Left ventricle myocardium inferior (tissue), 1 donor: ENCODE measurements at regions not wholly inside any gene's neighbourhood (a gene's known extent, or its start where the extent isn't known, plus 50 kb on each side); places are given as distances from the start of the nearest gene placed in this dataset.

ENCODE experiments used
- DNase-seq: peaks from one replicate; pipeline ENCODE4 v3.0.0-alpha.2; 2020
- H3K27ac ChIP-seq: fragments of 200-600 bp; replicated peaks from 2 replicates; pipeline ENCODE4 v1.8.0; 2021
- H3K27me3 ChIP-seq: fragments of 200-600 bp; 2 replicates; pipeline ENCODE4 v1.8.0; 2021; ENCODE audit warnings: low read depth
- H3K36me3 ChIP-seq: fragments of 200-600 bp; 2 replicates; pipeline ENCODE4 v1.8.0; 2021
- H3K4me1 ChIP-seq: fragments of 200-600 bp; 2 replicates; pipeline ENCODE4 v1.8.0; 2021
- H3K4me3 ChIP-seq: fragments of 200-600 bp; 2 replicates; pipeline ENCODE4 v1.8.0; 2021; ENCODE audit warnings: mild to moderate bottlenecking, moderate library complexity
- H3K9me3 ChIP-seq: fragments of 200-600 bp; replicated peaks from 2 replicates; pipeline ENCODE4 v1.8.0; 2021
- intact Hi-C: fragments of 100-400 bp; cut with micrococcal nuclease; formaldehyde crosslinking; loops from one replicate; pipeline ENCODE4 v1.11.0; 2022
- TF ChIP-seq, protein P1 (sequence below): fragments of 200-600 bp; IDR thresholded peaks from 2 replicates; pipeline ENCODE4 v1.8.0; 2021; ENCODE audit warnings: antibody characterized with exemption, mild to moderate bottlenecking, borderline replicate concordance
- donor health status: DM: no; HTN: yes; CAD: no; lungs with severe emphysema.

DNA sequence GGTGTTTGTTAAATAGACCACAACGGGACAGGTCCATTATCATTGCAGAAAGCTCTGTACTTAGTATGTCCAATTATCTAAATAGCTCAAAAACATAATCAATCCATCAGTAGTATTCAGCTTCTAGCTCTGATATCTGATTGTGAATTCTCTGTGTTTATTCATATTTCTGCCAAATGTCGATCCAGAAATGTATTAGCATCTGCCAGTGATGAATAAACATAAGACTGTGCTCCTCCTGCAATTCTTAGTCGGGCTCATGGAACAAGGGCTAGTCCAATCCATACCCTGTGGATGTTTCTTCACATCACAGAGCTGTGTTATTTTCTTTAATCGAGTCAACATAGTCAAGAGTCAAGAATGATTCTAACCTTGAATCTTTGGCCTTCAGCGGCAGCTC lies 1612.1 kb upstream of the WWC1 start:
- no peaks in the 10 kb centered on the region for H3K27me3 ChIP-seq
- intact Hi-C loops = no loop called here

GRCh38 chr5:166695326-166695725 lies 1596.1 kb upstream of the WWC1 start:
- DNase-seq = no peak
- Histone ChIP-seq H3K4me3 (no peak overlapping the region), H3K27ac (no peak overlapping the region), H3K36me3 (no peaks in the 10 kb centered on the region), H3K4me1 (peaks cover 4% of the 10 kb centered on the region), H3K9me3 (no peaks in the 10 kb centered on the region), H3K27me3 (no peaks in the 10 kb centered on the region)
- TF ChIP-seq, protein P1, sequence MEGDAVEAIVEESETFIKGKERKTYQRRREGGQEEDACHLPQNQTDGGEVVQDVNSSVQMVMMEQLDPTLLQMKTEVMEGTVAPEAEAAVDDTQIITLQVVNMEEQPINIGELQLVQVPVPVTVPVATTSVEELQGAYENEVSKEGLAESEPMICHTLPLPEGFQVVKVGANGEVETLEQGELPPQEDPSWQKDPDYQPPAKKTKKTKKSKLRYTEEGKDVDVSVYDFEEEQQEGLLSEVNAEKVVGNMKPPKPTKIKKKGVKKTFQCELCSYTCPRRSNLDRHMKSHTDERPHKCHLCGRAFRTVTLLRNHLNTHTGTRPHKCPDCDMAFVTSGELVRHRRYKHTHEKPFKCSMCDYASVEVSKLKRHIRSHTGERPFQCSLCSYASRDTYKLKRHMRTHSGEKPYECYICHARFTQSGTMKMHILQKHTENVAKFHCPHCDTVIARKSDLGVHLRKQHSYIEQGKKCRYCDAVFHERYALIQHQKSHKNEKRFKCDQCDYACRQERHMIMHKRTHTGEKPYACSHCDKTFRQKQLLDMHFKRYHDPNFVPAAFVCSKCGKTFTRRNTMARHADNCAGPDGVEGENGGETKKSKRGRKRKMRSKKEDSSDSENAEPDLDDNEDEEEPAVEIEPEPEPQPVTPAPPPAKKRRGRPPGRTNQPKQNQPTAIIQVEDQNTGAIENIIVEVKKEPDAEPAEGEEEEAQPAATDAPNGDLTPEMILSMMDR = no peak
- intact Hi-C loops = no loop called here

More for the DNA sequence above, 1612.1 kb upstream of the WWC1 start:
- no peaks in the 10 kb centered on the region for H3K36me3 ChIP-seq
- no peak for DNase-seq
- H3K4me3 ChIP-seq = no peak overlapping the region
- H3K9me3 ChIP-seq = no peaks in the 10 kb centered on the region
- no peaks in the 10 kb centered on the region for H3K4me1 ChIP-seq
- TF ChIP-seq, protein P1 = no peak
- H3K27ac ChIP-seq = no peak overlapping the region

DNA sequence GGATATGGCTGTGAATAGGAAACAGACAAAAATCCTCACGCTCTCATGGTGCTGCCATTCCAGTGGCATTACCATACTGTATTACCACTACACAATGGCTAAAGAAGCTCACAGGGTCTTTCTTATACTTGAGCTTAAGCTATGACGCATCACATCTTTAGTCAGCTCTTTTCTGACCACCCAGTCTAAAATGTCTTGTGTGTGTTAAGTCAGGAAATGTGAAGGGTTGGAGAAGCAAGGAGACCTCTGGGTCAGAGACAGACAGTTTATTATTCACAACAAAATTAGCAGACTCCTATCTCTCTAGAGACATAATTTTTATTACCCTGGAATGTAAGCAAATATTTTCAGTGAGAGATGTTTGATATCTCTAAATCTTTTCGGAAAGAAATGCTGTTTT lies 1583.2 kb upstream of the WWC1 start:
- DNase-seq = no peak
- Histone ChIP-seq H3K4me3 (no peak overlapping the region), H3K9me3 (no peaks in the 10 kb centered on the region), H3K36me3 (no peaks in the 10 kb centered on the region), H3K4me1 (peaks cover 5% of the 10 kb centered on the region), H3K27ac (no peak overlapping the region), H3K27me3 (no peaks in the 10 kb centered on the region)
- TF ChIP-seq, protein P1 = no peak
- intact Hi-C loops = no loop called here

DNA sequence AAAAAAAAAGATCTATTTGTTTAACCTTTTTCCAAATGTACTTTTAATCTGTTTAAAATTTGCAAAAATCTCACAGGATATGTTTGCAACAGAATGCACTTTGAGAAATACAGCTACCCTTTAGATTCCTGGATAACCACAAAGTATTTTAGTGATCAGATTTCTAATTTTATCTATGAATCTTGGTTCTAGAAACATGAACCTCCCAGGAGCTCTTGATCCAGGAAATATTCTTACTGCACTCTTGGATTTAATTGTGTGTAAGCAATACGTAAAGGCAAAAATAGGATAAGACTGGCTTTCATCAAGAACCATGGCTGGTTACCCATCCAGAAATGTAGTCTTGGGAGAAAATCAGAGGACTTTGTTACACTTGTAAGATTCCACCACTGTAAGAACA lies 1581.8 kb upstream of the WWC1 start:
- Histone ChIP-seq H3K27ac (no peak overlapping the region), H3K9me3 (no peaks in the 10 kb centered on the region), H3K4me3 (no peak overlapping the region), H3K4me1 (peaks cover 5% of the 10 kb centered on the region), H3K36me3 (no peaks in the 10 kb centered on the region), H3K27me3 (no peaks in the 10 kb centered on the region)
- no peak for DNase-seq
- TF ChIP-seq, protein P1 = no peak
- intact Hi-C loops = no loop called here

DNA sequence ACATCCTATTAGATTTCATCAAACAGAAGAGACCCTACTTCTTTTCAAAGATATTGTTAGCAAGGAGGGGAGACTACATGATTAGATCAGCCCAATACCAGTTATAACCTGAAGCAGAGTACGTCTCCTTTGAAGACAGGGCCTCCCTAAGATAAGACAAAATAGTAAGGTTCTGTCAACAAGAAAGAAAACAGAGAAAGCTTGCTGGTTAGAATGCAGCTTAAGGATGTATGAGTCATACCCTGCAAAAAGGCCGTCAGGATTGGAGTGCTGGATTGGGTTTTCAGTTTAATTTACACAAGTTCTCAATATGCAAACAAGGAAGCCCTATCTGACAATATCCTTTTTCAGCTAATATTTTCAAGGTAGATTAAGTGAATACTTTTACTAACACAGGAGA lies 1581.2 kb upstream of the WWC1 start:
- intact Hi-C loops = no loop called here
- TF ChIP-seq, protein P1 = no peak
- H3K27me3 ChIP-seq = no peaks in the 10 kb centered on the region
- H3K36me3 ChIP-seq = no peaks in the 10 kb centered on the region
- H3K27ac ChIP-seq = no peak overlapping the region
- DNase-seq = no peak
- H3K9me3 ChIP-seq = no peaks in the 10 kb centered on the region
- H3K4me1 ChIP-seq = peaks cover 5% of the 10 kb centered on the region
- no peak overlapping the region for H3K4me3 ChIP-seq
